Stimulated activated CD4-positive, alpha-beta T cell treated with anti-CD3 and anti-CD28 coated beads, TNF-alpha, amount 100 ng/mL, for 1 hour (primary cell): ENCODE measurements at regions not wholly inside any gene's neighbourhood (a gene's known extent, or its start where the extent isn't known, plus 50 kb on each side); places are given as distances from the start of the nearest gene placed in this dataset.
"Not testable (repeated sequence)": the region's sequence is repeated elsewhere in the genome, so short reads cannot be mapped to it uniquely, and the experiment has no call there.

Experiments
- DNase-seq, 3 donors: peaks; one replicate each; pipeline ENCODE4 v3.0.0-alpha.2; 2020; ENCODE audit warnings: low read depth in 3 of 3, low spot score in 1 of 3

DNA sequence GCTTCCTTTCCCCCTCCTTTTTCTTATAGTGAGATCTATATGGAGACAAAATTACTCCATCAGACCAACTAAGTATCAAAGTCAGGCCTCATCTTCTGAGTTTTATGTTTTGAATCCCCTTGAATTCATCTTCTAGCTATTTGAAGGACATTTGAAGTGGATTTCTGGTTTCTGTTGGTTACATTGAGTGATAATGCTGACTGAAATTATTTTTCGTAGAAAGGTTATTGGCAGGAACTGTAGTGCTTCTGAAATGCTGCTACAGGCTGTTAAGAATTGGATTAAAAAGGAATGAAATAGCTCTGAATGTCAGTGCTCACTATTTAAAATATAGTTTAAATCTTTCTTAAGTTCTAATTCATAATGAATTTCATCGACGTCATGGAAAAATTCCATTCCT lies 361.0 kb upstream of the TMEFF2 start:
- DNase-seq = no peak

DNA sequence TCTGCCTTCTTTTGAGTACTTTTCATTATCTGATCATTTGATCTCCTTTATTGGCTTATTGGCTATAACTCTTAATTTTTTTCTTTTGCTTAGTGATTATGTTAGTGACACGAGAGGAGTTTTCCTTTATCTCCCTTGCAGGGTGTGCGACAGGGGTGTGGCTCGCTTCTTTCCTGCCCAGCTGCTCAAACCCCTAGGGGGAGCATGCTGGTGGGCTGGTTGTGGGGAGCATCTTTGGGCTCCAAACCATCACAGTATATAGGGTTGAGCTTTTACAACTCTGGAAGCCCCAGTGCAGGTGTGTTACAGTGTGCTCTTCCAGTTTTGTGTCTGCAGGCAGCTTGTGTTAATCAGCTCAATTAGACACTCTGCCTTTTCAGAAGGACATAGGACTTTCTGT lies 357.0 kb upstream of the TMEFF2 start:
- no peak for DNase-seq

DNA sequence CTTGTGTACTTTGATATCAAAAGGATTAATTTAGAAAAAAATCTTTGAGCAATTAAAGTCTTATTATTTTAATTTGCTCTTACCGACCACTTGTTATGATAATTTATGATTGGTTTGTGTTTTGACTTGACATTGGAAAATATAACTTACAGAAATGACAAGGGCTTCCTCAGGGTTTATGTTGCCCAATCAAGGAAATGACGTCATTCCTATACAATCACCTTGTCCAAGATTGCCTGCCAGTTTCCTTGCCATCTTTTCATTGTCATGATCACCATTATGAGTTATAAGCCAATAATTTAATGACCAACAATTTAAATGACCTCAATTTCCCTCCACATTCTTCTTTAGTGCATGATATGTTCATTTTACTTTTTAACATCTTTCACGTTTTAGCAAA lies 351.8 kb upstream of the TMEFF2 start:
- no peak for DNase-seq

DNA sequence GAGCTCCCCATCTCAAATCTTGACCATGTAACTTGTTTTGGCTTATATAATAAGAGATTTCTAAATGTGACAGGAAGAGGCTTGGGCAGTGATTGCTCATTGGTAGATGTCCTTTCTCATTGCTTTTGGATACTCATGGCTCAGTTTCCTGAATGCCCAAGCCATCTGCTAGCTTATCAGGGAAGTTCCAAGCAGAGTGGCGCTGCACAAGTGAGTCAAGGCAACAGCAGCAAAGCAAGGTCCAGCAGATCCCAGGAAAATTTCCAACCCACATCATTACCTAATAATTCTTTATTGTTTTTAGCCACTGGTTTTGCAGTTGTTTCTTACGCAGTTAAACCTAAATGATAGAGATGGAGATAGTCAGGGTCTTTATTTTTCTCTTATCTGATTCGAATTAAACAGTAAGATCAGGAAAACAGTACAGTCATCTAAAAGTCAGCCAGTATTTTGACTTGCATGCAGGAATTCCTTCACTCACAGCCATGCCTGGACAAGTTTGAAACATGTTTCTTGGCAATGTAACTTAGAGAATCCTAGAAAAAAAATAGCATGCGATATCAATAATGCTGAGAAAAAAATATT lies 349.7 kb upstream of the TMEFF2 start:
- no peak for DNase-seq

DNA sequence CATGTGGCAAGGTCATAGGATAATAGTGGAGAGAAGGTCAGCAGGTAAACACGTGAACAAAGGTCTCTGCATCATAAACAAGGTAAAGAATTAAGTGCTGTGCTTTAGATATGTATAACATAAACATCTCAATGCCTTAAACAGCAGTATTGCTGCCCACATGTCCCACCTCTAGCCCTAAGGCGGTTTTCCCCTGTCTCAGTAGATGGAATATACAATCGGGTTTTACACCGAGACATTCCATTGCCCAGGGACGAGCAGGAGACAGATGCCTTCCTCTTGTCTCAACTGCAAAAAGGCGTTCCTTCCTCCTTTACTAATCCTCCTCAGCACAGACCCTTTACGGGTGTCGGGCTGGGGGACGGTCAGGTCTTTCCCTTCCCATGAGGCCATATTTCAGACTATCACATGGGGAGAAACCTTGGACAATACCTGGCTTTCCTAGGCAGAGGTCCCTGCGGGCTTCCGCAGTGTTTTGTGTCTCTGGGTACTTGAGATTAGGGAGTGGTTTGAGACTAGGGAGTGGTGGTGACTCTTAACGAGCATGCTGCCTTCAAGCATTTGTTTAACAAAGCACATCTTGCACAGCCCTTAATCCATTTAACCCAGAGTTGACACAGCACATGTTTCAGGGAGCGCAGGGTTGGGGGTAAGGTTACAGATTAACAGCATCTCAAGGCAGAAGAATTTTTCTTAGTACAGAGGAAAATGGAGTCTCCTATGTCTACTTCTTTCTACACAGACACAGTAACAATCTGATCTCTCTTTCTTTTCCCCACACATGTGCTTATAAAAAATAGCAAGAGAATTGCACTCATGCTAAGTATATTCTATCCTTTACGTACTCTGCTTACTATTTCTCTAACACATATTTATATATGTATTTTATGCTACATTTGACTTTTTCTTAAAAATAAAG lies 347.7 kb upstream of the TMEFF2 start:
- not testable (repeated sequence) for DNase-seq

DNA sequence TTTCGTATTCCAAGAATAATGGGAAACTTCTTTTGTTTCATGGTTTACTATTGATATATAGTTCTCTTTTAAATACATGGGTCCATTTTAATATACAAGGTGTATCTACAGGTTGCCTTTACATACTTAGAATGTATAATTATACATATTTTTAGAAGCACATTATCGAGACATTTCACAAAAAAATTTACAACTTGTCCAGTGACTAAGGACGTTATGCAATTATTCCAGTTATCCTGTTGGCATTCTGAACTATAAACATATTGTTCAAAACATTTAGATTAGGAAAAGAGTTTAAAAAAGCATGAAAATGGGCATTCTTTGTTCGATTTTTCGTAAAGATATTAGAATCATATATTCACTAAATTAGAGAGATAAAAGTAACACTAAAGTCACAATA lies 344.6 kb upstream of the TMEFF2 start:
- DNase-seq = no peak

DNA sequence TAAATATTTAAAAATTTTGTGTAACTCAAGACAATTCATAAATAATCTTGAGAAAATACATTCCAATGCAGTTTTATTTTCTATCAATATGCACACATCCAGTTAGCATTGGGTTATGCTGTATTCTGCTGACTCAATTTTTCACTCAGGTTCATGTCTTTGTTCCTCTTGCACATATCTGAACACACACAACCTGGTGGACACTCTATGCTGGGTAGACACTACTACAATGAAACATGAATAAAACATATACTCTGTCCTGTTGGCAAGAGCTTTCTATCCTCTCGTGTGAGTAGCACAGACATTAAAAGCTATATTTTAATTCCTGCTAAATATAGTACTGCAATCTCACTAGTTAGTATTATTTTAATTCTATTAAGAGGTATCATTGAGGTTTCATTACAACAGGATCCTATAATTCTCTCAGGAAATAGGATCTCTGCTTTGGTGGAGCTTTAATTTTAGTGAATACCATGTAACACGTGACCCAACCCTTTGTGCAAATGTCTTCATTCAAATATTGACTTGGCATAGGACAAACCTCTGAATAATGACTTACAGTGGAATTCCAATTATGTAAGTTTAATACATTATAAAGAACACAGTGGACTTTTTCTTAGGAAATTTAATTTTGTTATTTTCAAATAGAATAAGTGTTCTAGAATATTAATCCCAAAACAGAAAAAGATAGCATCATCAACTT lies 342.3 kb upstream of the TMEFF2 start:
- DNase-seq = no peak

DNA sequence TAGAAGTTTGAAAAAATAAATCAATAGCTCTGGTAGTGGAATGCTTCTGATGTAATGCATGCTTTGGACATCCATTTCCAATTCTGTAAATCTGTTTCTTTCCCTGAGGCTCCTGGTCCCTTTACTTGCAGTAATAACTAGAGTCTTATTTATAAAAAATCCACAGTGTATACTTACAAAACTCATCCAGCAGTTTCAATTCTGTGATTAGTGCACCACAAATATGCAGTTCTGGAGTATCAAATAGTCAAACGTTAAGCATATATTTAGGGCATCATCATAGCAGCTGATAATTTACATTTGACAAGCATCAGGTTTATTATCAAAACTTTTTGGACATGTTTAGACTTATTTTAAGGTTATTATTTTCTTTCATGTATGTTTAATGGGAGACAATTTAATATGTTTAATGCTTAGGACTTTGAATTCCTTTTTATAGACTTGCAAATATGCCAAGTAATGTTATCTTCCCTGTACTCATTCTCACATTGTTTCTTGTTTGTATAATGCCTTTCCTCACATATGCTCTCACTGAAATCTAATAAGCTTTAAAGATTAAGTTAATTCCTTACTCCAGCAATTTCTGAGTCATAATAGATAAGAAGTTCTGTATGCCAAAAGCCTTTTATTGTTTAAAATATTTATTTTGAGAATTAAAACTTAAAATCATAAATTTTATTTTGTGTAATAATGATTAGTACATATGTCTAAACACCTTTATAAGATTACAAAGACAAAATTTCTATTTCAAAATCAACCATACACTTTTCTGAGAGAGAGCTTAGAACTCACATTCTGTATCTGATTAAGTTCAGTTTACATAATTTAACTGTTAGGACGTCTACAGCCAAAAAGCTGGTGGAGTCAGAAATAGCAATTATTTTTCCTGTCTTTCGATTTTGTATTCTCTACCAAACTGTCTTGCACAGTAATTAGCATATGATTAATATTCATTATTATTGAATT lies 341.5 kb upstream of the TMEFF2 start:
- no peak for DNase-seq

DNA sequence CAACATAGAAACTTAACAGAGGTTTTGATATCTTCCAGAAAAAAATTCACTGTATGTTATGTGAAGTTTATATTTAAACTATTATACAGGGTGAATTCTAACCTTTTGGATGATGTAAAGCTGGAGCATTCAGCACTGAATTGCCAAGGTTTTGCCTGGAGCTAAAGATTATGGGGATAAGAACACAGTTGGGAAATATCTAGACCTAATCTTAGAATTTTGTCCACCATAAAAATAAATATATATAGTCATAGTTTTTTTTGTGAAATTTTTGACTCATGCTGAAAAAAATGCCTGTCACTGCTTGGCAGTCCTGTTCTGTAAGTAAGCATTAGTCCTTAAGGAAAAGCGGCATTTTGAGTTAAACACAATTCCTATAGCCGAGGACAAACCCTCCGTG lies 339.3 kb upstream of the TMEFF2 start:
- no peak for DNase-seq

DNA sequence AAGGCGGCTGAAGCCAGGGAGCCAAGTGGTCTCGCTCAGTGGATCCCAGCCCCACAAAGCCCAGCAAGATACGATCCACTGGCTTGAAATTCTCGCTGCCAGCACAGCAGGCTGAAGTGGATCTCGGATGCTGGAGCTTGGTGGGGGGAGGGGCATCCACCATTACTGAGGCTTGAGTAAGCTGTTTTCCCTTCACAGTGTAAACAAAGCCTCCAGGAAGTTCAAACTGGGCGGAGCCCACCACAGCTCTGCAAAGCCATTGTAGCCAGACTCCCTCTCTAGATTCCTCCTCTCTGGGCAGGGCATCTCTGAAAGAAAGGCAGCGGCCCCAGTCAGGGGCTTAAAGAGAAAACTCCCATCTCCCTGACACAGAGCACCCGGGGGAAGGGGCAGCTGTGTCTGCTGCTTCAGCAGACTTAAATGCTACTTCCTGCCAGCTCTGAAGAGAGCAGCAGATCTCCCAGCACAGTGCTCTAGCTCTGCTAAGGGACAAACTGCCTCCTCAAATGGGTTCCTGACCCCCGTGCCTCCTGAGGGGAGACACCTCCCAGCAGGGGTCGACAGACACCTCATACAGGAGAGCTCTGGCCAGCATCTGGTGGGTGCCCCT lies 330.0 kb upstream of the TMEFF2 start:
- not testable (repeated sequence) for DNase-seq

DNA sequence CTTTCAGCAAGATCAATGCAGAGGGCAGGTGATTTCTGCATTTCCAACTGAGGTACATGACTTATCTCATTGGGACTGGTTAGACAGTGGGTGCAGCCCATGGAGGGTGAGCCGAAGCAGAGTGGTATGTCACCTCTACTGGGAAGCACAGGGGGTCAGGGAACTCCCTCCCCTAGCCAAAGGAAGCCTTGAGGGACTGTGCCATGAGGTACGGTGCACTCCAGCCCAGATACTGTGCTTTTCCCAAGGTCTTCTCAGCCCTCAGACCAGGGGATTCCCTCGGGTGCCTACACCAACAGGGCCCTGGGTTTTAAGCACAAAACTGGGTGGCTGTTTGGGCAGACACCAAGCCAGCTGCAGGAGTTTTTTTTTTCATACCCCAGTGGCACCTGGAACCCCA lies 329.5 kb upstream of the TMEFF2 start:
- DNase-seq = not testable (repeated sequence)

DNA sequence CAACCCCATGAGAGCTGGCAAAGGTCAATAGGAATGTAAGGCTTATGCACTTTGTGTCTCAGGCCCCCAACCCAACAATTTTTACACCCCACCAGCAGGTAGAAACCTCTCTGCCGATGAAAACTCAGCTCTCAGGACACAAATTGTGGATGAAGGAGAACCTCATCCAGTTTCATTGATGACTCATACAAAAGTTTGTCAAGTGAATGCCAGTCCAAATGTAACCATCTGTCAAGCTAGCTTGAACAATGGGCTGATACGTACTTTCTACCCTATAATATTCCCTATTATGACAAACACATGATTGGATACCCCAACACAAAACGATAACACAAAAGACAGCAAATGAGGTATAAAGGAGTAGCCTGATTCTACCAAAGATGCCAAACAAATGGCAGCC lies 321.2 kb upstream of the TMEFF2 start:
- DNase-seq = no peak

DNA sequence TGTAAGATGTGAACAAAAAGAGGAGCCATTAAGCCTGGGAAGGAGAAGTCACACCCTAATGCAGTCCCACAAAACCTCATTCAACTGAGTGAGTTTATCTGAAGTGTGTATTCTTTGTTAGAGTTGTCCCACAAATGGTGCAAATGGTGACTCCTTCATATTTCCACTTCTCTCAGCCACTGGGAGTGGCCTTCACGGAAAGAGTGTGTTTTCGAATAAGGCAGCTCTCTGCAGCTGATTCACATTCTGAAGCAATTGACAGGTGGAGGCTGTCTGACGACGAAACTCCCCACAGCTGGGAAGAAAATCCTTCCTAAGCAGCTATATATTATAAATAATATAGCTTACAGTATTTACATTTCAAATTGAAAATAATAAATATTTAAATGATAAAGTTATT lies 318.8 kb upstream of the TMEFF2 start:
- no peak for DNase-seq

DNA sequence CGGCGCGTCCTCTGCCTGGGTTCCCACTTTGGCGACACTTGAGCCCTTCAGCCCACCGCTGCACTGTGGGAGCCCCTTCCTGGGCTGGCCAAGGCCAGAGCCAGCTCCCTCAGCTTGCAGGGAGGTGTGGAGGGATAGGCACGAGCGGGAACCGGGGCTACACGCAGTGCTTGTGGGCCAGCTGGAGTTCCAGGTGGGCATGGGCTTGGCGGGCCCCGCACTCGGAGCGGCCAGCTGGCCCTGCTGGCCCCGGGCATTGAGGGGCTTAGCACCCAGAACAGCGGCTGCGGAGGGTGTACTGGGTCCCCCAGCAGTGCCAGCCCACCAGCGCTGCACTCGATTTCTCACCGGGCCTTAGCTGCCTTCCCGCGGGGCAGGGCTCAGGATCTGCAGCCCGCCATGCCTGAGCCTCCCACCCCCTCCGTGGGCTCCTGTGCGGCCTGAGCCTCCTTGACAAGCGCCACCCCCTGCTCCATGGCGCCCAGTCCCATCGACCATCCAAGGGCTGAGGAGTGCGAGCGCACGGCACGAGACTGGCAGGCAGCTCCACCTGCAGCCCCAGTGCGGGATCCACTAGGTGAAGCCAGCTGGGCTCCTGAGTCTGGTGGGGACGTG lies 313.2 kb upstream of the TMEFF2 start:
- not testable (repeated sequence) for DNase-seq

DNA sequence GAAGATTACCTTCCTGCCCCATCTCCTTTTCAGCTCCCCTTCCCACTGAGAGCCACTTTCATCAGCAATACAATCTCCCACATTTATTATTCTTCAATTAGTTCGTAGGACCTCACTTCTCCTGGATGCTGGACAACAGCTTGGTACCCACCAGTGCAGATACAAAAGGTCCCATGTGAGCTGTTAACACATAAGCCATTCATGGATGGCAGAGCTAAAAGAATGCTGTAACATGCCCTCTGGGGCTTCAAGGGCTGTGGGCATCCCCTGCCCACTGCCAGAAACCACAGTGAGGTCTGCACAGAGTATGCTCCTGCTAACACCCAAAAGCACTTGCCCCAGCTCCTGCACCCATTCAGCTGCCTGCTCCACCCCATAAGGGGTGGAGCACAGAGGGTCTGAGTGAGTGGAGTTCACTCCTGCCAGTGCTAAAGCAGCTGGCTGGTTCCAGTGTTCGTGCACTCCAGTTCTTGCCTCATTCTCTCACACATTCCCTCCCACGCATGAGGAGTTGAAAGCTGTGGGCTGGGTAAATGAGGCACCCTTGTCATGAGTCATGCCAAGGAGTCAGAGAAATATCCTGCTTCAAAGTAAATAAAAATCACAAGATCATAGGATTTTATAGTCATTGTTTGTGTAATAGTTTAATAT lies 305.9 kb upstream of the TMEFF2 start:
- DNase-seq = no peak

DNA sequence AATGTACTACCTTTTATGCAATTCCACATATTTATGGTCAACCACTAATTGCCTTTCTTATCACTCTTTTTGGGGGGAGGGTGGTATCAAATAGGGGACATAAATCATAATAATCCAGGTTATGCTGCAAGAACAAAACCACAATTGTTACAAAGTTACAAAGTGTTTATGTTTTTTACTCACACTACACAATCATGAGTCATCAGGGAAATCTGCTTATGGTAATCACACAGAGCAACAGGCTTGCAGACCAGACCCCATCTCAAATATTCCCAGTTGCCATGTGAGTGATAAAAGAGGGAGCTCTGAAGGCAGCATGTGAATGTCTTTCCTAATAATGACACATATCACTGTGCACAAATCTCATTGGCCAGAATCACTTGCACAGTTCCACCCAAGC lies 304.7 kb upstream of the TMEFF2 start:
- no peak for DNase-seq

DNA sequence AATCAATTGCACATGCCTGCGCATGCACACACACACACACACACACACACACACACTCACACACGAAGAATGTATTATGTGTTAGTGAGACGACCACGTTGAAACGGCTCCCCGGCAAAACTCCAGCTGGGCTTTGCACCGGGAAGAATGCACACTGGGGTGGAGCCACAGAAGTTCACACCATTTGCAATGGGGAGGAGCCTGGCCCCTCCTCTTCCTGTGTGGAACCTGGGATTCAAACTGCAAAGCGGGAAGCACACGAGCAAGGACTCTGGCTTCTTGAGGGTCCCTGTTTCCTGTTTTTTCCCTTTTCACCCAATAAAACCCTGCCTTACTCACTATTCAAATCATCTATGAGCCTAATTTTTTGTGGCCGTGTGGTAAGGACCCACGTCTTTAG lies 304.0 kb upstream of the TMEFF2 start:
- DNase-seq = no peak

DNA sequence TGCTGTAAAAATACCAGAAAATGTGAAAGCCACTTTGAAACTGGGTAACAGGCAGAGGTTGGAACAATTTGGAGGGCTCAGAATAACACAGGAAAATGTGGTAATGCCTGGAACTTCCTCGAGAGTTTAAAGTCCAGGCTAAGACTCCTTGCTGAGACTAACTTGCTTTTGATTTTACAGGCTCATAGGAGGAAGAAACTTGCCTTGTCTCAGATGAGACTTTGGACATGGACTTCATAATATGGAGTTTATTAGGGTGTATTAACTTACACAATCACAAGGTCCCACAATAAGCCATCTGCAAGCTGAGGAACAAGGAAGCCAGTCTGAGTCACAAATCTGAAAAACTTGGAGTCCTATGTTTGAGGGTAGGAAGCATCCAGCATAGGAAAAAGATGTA lies 293.4 kb upstream of the TMEFF2 start:
- DNase-seq = not testable (repeated sequence)

DNA sequence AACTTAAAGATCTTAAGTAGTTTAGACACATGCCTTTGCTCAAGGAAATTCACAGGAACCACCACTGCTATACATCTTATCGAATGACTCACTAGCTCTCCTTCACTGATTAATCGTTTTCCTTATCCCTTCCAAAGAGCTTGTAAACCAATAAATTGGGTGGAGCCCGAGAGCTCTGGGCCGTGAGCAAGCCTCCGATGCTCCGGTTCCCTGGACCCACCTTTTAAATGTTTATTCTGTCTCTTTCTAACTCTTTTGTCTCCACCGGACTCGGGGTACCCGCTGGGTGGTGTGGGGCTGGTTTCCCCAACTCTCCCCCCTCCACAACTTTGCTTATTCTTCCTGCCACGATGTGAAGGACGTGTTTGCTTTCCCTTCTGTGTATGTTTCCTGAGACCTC lies 292.9 kb upstream of the TMEFF2 start:
- DNase-seq = no peak

DNA sequence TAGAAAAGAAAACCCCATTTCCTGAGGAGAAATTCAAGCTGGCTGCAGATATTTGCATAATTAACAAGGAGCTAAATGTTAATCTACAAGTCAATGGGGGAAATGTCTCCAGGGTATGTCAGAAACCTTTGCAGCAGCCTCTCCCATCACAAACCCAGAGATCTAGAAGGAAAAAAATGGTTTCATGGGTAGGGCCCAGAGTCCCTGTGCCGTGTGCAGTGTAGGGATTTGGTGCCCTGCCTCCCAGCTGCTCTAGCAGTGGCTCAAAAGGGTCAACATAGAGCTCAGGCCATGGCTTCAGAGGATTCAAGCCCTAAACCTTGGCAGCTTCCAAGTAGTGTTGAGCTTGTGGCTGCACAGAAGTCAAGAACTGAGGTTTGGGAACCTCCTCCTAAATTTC lies 290.2 kb upstream of the TMEFF2 start:
- DNase-seq = no peak
